CD14-positive monocyte (primary cell): ENCODE measurements at regions not wholly inside any gene's neighbourhood (a gene's known extent, or its start where the extent isn't known, plus 50 kb on each side); places are given as distances from the start of the nearest gene placed in this dataset.

Experiments used
- DNase-seq, 3 donors: peaks; one replicate each; pipeline ENCODE4 v3.0.0-alpha.2; 2011 to 2022
- H2AFZ ChIP-seq: 2 replicates; pipeline ENCODE4 v1.6.0; 2012; ENCODE audit warnings: mild to moderate bottlenecking, low read depth, low read length, inconsistent platforms; ENCODE audit not compliant: insufficient read depth, poor library complexity, severe bottlenecking
- H3K27ac ChIP-seq, 2 donors: 1 replicate in 1 of 2; 2 replicates in 1 of 2; pipeline ENCODE4 v1.5.1; 2012 to 2013; ENCODE audit warnings: low read length in 2 of 2, control low read depth in 1 of 2, inconsistent platforms in 1 of 2, low read depth in 1 of 2, mild to moderate bottlenecking in 1 of 2
- H3K27me3 ChIP-seq, 2 donors: one replicate each; pipeline versions ENCODE4 v1.6.0 to v1.6.1; 2011 to 2013; ENCODE audit warnings: low read length in 2 of 2; ENCODE audit not compliant: control insufficient read depth in 2 of 2, insufficient read depth in 2 of 2
- H3K36me3 ChIP-seq, 2 donors: replicated peaks in 1 of 2; 1 replicate in 1 of 2; 2 replicates in 1 of 2; pipeline versions ENCODE4 v1.5.1 to v1.6.1; 2012 to 2013; ENCODE audit warnings: low read length in 2 of 2, control low read depth in 1 of 2, inconsistent platforms in 1 of 2, mild to moderate bottlenecking in 1 of 2; ENCODE audit not compliant: insufficient read depth in 2 of 2, control insufficient read depth in 1 of 2
- H3K4me1 ChIP-seq, 2 donors: 1 replicate in 1 of 2; 2 replicates in 1 of 2; pipeline versions ENCODE4 v1.5.1 to v1.6.1; 2012 to 2013; ENCODE audit warnings: low read length in 2 of 2, control low read depth in 1 of 2, inconsistent platforms in 1 of 2, mild to moderate bottlenecking in 1 of 2, moderate library complexity in 1 of 2; ENCODE audit not compliant: insufficient read depth in 2 of 2, control insufficient read depth in 1 of 2
- H3K4me2 ChIP-seq: replicated peaks from 2 replicates; pipeline ENCODE3; 2012; ENCODE audit warnings: low read length, moderate library complexity, mild to moderate bottlenecking; ENCODE audit not compliant: poor library complexity, severe bottlenecking; ENCODE audit errors: extremely low read depth
- H3K4me3 ChIP-seq, 3 experiments: fragments of 200-600 bp in 1 of 3; sonication (generic) in 1 of 3; replicated peaks in 1 of 3; 1 replicate in 2 of 3; 2 replicates in 1 of 3; pipeline ENCODE4 v1.5.1; 2011 to 2013; ENCODE audit warnings: low read length in 3 of 3, mild to moderate bottlenecking in 3 of 3, control low read depth in 2 of 3, low read depth in 2 of 3, inconsistent platforms in 1 of 3, moderate library complexity in 1 of 3
- H3K79me2 ChIP-seq: 2 replicates; pipeline ENCODE4 v1.6.0; 2012; ENCODE audit warnings: mild to moderate bottlenecking, control low read depth, inconsistent platforms, low read length, moderate library complexity; ENCODE audit not compliant: insufficient read depth
- H3K9ac ChIP-seq: 2 replicates; pipeline ENCODE4 v1.6.0; 2017; ENCODE audit warnings: low read length, mild to moderate bottlenecking; ENCODE audit not compliant: insufficient read depth, poor library complexity, severe bottlenecking
- H3K9me3 ChIP-seq, 2 donors: replicated peaks in 1 of 2; 1 replicate in 1 of 2; 2 replicates in 1 of 2; pipeline versions ENCODE4 v1.5.1 to v1.6.1; 2012 to 2013; ENCODE audit warnings: low read length in 2 of 2, control low read depth in 1 of 2; ENCODE audit not compliant: control insufficient read depth in 1 of 2, insufficient read depth in 1 of 2
- H4K20me1 ChIP-seq: 2 replicates; pipeline ENCODE4 v1.6.0; 2012; ENCODE audit warnings: mild to moderate bottlenecking, low read length, control low read depth, moderate library complexity; ENCODE audit not compliant: insufficient read depth
- H3K27ac Mint-ChIP-seq, 7 donors: one replicate each; pipeline ENCODE4 v1.8.0; 2020; ENCODE audit warnings: mild to moderate bottlenecking in 7 of 7, mixed read lengths in 7 of 7, moderate library complexity in 6 of 7, inconsistent platforms in 2 of 7
- H3K27me3 Mint-ChIP-seq, 3 donors: one replicate each; pipeline ENCODE4 v1.8.0; 2021 to 2022; ENCODE audit warnings: low read depth in 3 of 3, mild to moderate bottlenecking in 3 of 3, mixed read lengths in 3 of 3, moderate library complexity in 3 of 3, inconsistent platforms in 1 of 3
- H3K36me3 Mint-ChIP-seq, 2 donors: one replicate each; pipeline ENCODE4 v1.8.0; 2020; ENCODE audit warnings: mixed read lengths in 2 of 2, inconsistent platforms in 1 of 2, mild to moderate bottlenecking in 1 of 2
- H3K4me1 Mint-ChIP-seq: one replicate; pipeline ENCODE4 v1.8.0; 2020; ENCODE audit warnings: mild to moderate bottlenecking, mixed read lengths
- H3K4me3 Mint-ChIP-seq, 2 donors: one replicate each; pipeline ENCODE4 v1.8.0; 2020; ENCODE audit warnings: mild to moderate bottlenecking in 2 of 2, mixed read lengths in 2 of 2, moderate library complexity in 1 of 2
- H3K9me3 Mint-ChIP-seq, 7 donors: one replicate each; pipeline ENCODE4 v1.8.0; 2020 to 2022; ENCODE audit warnings: mixed read lengths in 7 of 7, mild to moderate bottlenecking in 6 of 7, moderate library complexity in 6 of 7, inconsistent platforms in 2 of 7
- CTCF ChIP-seq: fragments of 200-600 bp; IDR thresholded peaks from one replicate; pipeline ENCODE4 v1.8.0; 2022; ENCODE audit warnings: antibody characterized with exemption, mild to moderate bottlenecking
- WGBS: methylation state at CpG from one replicate; pipeline ENCODE4 v1.1.5; 2013; ENCODE audit warnings: missing lambda C conversion rate; ENCODE audit not compliant: insufficient coverage; 5-methylcytosine and 5-hydroxymethylcytosine counted together
- intact Hi-C, 2 donors: fragments of 100-400 bp; cut with micrococcal nuclease; formaldehyde crosslinking; loops; one replicate each; pipeline versions ENCODE4 v1.15.0 to v1.15.1; 2023

GRCh38 chr1:70754701-70755100, 292.9 kb downstream of the PTGER3 start:
- Histone ChIP-seq H3K27me3 (no peaks in the 10 kb centered on the region), H3K4me1 (no peaks in the 10 kb centered on the region), H3K9ac (no peak overlapping the region), H3K36me3 (no peaks in the 10 kb centered on the region), H3K79me2 (no peaks in the 10 kb centered on the region), H2AFZ (no peak overlapping the region), H3K4me3 (no peak overlapping the region), H4K20me1 (no peaks in the 10 kb centered on the region), H3K4me2 (no peak overlapping the region), H3K9me3 (peaks cover 0 to 8% of the 10 kb centered on the region in 2 donors), H3K27ac (no peak overlapping the region)
- Mint-ChIP-seq H3K4me3 (no peak overlapping the region), H3K36me3 (no peaks in the 10 kb centered on the region), H3K27ac (no peak overlapping the region), H3K27me3 (peaks cover 0 to 3% (median 0%) of the 10 kb centered on the region in 3 donors), H3K4me1 (peaks cover 9% of the 10 kb centered on the region), H3K9me3 (peaks cover 4 to 17% (median 12%) of the 10 kb centered on the region in 7 donors)
- TF ChIP-seq CTCF, result no peak
- no CpG with 5 or more reads among the region's 4 CpGs for WGBS
- no peak for DNase-seq
- intact Hi-C loops, result no loop called here

DNA sequence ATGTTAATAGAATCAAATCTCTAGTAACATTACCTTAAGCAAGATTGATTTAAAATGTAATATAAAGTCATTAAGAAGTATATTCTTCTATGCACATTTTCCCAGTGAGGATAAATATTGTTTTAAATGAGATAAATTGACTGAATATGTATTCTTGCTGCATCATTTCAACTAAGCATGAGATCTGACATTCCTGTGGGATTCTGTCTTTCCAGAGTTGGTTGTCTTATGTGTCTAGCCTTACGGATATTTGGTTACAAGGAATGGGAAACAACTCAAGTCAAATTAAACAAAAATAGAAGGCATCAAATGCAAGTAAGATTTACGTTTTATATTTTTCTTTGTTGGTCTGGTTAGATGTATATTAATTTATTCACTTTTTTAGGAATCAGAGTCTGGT, 287.5 kb downstream of the PTGER3 start:
- Mint-ChIP-seq H3K36me3 (no peaks in the 10 kb centered on the region), H3K27me3 (no peaks in the 10 kb centered on the region), H3K4me1 (peaks cover 6% of the 10 kb centered on the region), H3K4me3 (no peak overlapping the region), H3K9me3 (peaks cover 0 to 3% (median under 1%) of the 10 kb centered on the region in 7 donors), H3K27ac (no peak overlapping the region)
- intact Hi-C loops, result no loop called here
- H2AFZ ChIP-seq, result no peak overlapping the region
- H3K9ac ChIP-seq, result no peak overlapping the region
- H3K27me3 ChIP-seq, result no peaks in the 10 kb centered on the region
- no peaks in the 10 kb centered on the region for H3K79me2 ChIP-seq
- no CpG with 5 or more reads among the region's 2 CpGs for WGBS
- no peak for TF ChIP-seq CTCF
- no peaks in the 10 kb centered on the region for H4K20me1 ChIP-seq
- H3K9me3 ChIP-seq, result no peaks in the 10 kb centered on the region
- no peaks in the 10 kb centered on the region for H3K36me3 ChIP-seq
- H3K4me3 ChIP-seq, result no peak overlapping the region
- no peak overlapping the region for H3K4me2 ChIP-seq
- no peak overlapping the region for H3K27ac ChIP-seq
- no peak for DNase-seq
- peaks cover 2 to 6% of the 10 kb centered on the region in 2 donors for H3K4me1 ChIP-seq
